ENCODE measurements at regions not wholly inside any gene's neighbourhood (a gene's known extent, or its start where the extent isn't known, plus 50 kb on each side); places are given as distances from the start of the nearest gene placed in this dataset.

DNA sequence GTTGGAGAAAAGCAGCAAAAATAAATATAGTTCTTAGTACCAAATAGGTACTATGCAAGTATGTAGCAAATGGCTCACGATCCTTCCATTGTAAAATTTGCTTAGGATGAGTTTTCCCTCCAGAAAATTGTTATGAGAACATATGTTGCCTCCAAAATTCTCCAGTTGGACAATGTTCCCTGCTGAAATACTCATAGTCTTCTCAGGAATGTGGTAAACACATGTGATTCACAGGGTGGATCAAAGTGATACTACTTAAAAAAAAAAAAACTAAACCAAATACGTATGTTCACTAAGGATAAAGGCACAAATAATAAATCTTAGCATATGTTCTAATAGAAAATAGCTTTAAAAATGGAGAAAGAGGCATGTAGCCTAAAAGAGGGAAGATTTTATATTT, 84.3 kb upstream of the ZNF385D start:
- Histone ChIP-seq H2BK15ac (ENCODE audit: low read depth, low read length) (no peak overlapping the region), H3K9ac (ENCODE audit: extremely low read depth, insufficient read length, low read length) (no peak overlapping the region), H3K27ac (ENCODE audit: insufficient read length, low read depth, low read length) (no peak overlapping the region), H4K91ac (ENCODE audit: insufficient read length, low read depth, low read length) (no peak overlapping the region), H2BK20ac (ENCODE audit: low read depth, low read length, poor library complexity, severe bottlenecking) (no peak overlapping the region), H2AFZ (ENCODE audit: low read length) (no peak overlapping the region), H3K4me2 (ENCODE audit: insufficient read depth, insufficient read length, low read length) (no peak overlapping the region), H3K4me1 (ENCODE audit: insufficient read depth, low read length) (no peaks in the 10 kb centered on the region), H4K5ac (ENCODE audit: insufficient read length, low read depth, low read length) (no peak overlapping the region), H4K8ac (replicated peaks; ENCODE audit: insufficient read length, low read depth, low read length) (no peak overlapping the region), H3K23me2 (ENCODE audit: insufficient read length, low read depth, low read length, poor library complexity, severe bottlenecking) (no peaks in the 10 kb centered on the region), H3K23ac (ENCODE audit: insufficient read length, low read depth, low read length) (no peak overlapping the region), H3K79me1 (ENCODE audit: insufficient read depth, low read depth, low read length, poor library complexity, severe bottlenecking) (no peaks in the 10 kb centered on the region), H3K56ac (ENCODE audit: insufficient read length, low read depth, low read length) (no peak overlapping the region), H3K4ac (ENCODE audit: low read depth, low read length) (no peak overlapping the region), H3K14ac (ENCODE audit: insufficient read depth, low read length) (no peak overlapping the region), H2AK5ac (ENCODE audit: insufficient read length, low read length) (no peak overlapping the region), H3K9me3 (ENCODE audit: control insufficient read depth, low read depth, low read length) (no peaks in the 10 kb centered on the region), H2BK12ac (ENCODE audit: insufficient read length, low read depth, low read length) (no peak overlapping the region), H2BK5ac (ENCODE audit: insufficient read length, low read length) (no peak overlapping the region), H3K18ac (ENCODE audit: insufficient read length, low read depth, low read length) (no peak overlapping the region), H4K20me1 (ENCODE audit: control insufficient read depth, insufficient read depth, insufficient read length) (no peaks in the 10 kb centered on the region), H3K79me2 (ENCODE audit: insufficient read depth, low read length) (no peaks in the 10 kb centered on the region), H3K27me3 (ENCODE audit: insufficient read depth, low read length) (no peaks in the 10 kb centered on the region), H2BK120ac (ENCODE audit: low read depth, low read length, poor library complexity, severe bottlenecking) (no peak overlapping the region), H3T11ph (ENCODE audit: low read length) (no peak overlapping the region)
- no peak for DNase-seq
- H3K9me3 Mint-ChIP-seq = no peaks in the 10 kb centered on the region
- H3K4me3 Mint-ChIP-seq = no peak overlapping the region
- H3K4me1 Mint-ChIP-seq = no peaks in the 10 kb centered on the region
- H3K27ac Mint-ChIP-seq = no peak overlapping the region
- WGBS (ENCODE audit: extremely low coverage, insufficient read length, low lambda C conversion rate) = no CpG with 5 or more reads among the region's 2 CpGs
- H3K36me3 Mint-ChIP-seq (ENCODE audit: insufficient read depth in 1 of 3, low read depth in 3 of 3) = no peaks in the 10 kb centered on the region
- H3K27me3 Mint-ChIP-seq (ENCODE audit: low read depth) = no peaks in the 10 kb centered on the region; the same call in 1 of the 2 replicates
- TF ChIP-seq, protein P1, sequence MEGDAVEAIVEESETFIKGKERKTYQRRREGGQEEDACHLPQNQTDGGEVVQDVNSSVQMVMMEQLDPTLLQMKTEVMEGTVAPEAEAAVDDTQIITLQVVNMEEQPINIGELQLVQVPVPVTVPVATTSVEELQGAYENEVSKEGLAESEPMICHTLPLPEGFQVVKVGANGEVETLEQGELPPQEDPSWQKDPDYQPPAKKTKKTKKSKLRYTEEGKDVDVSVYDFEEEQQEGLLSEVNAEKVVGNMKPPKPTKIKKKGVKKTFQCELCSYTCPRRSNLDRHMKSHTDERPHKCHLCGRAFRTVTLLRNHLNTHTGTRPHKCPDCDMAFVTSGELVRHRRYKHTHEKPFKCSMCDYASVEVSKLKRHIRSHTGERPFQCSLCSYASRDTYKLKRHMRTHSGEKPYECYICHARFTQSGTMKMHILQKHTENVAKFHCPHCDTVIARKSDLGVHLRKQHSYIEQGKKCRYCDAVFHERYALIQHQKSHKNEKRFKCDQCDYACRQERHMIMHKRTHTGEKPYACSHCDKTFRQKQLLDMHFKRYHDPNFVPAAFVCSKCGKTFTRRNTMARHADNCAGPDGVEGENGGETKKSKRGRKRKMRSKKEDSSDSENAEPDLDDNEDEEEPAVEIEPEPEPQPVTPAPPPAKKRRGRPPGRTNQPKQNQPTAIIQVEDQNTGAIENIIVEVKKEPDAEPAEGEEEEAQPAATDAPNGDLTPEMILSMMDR (conservative IDR thresholded peaks at IDR 0.05) = no peak
